ENCODE measurements at regions not wholly inside any gene's neighbourhood (a gene's known extent, or its start where the extent isn't known, plus 50 kb on each side); places are given as distances from the start of the nearest gene placed in this dataset.
A peak's percentile ranks its signal among the peaks of the same experiment; 100 is the strongest.

- no peaks in the 10 kb centered on the region for H3K9me3 ChIP-seq
- H3K4me3 ChIP-seq = no peak overlapping the region
- TF ChIP-seq CTCF (IDR thresholded peaks at IDR 0.05) = no peak
- TF ChIP-seq POLR2A (IDR thresholded peaks at IDR 0.05) = no peak
- H3K27ac ChIP-seq = no peak overlapping the region
- intact Hi-C loops (cut with DNase I; ENCODE audit: low total_unique reads) = no loop called here
- no peaks in the 10 kb centered on the region for H3K27me3 ChIP-seq
- WGBS, 2 donors = 84 to 97% methylated on average over 2 of the region's 2 CpGs
- no peak for DNase-seq
- H3K36me3 ChIP-seq (ENCODE audit: low read depth, missing control alignments) = no peaks in the 10 kb centered on the region
- H3K4me1 ChIP-seq = no peaks in the 10 kb centered on the region
Observed at GRCh38 chr1:79074975-79075374, 68.4 kb upstream of the ADGRL4 start.

- 86 to 87% methylated on average over 3 of the region's 3 CpGs for WGBS, 2 donors
- Histone ChIP-seq H3K27me3 (no peaks in the 10 kb centered on the region), H3K4me1 (no peaks in the 10 kb centered on the region), H3K9me3 (no peaks in the 10 kb centered on the region), H3K4me3 (no peak overlapping the region), H3K27ac (no peak overlapping the region), H3K36me3 (ENCODE audit: low read depth, missing control alignments) (no peaks in the 10 kb centered on the region)
- no peak for DNase-seq
- intact Hi-C loops (cut with DNase I; ENCODE audit: low total_unique reads) = no loop called here
- TF ChIP-seq CTCF (IDR thresholded peaks at IDR 0.05) (peak in 1 of 3 experiments; percentile 74), POLR2A (IDR thresholded peaks at IDR 0.05) (no peak)
Observed at GRCh38 chr1:79069828-79070227, 63.3 kb upstream of the ADGRL4 start.

GRCh38 chr1:79059341-79059740, 52.8 kb upstream of the ADGRL4 start:
- Histone ChIP-seq H3K27ac (no peak overlapping the region), H3K4me1 (no peaks in the 10 kb centered on the region), H3K9me3 (no peaks in the 10 kb centered on the region), H3K36me3 (ENCODE audit: low read depth, missing control alignments) (no peaks in the 10 kb centered on the region), H3K27me3 (no peaks in the 10 kb centered on the region), H3K4me3 (no peak overlapping the region)
- WGBS, 2 donors = 94% methylated on average over 2 of the region's 2 CpGs
- intact Hi-C loops (cut with DNase I; ENCODE audit: low total_unique reads) = no loop called here
- TF ChIP-seq CTCF (IDR thresholded peaks at IDR 0.05) = no peak
- no peak for TF ChIP-seq POLR2A (IDR thresholded peaks at IDR 0.05)
- DNase-seq = no peak
